ENCODE measurements at regions not wholly inside any gene's neighbourhood (a gene's known extent, or its start where the extent isn't known, plus 50 kb on each side); places are given as distances from the start of the nearest gene placed in this dataset.
"Not testable (repeated sequence)": the region's sequence is repeated elsewhere in the genome, so short reads cannot be mapped to it uniquely, and the experiment has no call there.

GRCh38 chr6:14996892-14997291, 249.0 kb upstream of the JARID2 start:
- no peak for DNase-seq (ENCODE audit: low read depth)

DNA sequence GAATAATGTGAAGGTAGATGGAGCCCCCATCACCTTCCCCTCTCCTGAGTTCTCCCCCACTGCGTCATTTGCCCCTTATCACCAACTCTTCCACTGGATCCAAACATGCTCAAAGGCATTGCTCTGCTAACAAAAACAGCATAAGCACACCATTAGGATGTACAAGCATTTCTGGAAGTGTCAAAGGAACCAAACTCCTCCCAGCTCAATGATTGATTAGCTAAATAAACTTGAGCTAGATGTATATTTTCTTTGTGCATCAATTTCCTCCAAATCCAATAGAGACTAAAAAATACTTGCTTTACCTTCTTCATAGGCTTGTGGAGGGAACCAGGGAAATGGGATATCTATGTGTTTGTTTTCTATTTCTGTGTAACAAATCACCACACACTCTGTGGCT, 248.4 kb upstream of the JARID2 start:
- no peak for DNase-seq (ENCODE audit: low read depth)

GRCh38 chr6:14999106-14999505, 246.8 kb upstream of the JARID2 start:
- DNase-seq (ENCODE audit: low read depth): no peak

- no peak for DNase-seq (ENCODE audit: low read depth)
These were observed 244.5 kb upstream of the JARID2 start for GRCh38 chr6:15001326-15001910.

DNA sequence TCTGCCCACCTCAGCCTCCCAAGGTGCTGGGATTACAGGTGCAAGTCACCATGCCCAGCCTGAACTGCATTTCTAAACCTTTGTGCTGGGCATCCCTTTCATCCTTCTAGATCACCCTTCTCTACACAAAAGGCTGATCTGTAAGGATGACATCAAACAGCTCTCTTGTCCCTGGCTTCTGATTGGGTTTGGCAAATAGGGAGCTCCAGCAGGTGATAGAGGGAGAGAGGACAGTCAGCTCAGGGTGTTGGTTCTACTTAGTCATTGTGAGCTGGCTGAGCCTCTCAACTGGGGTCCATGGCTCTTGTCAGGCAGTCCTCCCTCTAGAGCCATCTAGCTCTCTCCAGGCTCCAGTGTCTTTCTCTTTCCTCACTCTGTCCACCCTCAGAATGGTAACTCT, 237.6 kb upstream of the JARID2 start:
- DNase-seq (ENCODE audit: low read depth): no peak

DNA sequence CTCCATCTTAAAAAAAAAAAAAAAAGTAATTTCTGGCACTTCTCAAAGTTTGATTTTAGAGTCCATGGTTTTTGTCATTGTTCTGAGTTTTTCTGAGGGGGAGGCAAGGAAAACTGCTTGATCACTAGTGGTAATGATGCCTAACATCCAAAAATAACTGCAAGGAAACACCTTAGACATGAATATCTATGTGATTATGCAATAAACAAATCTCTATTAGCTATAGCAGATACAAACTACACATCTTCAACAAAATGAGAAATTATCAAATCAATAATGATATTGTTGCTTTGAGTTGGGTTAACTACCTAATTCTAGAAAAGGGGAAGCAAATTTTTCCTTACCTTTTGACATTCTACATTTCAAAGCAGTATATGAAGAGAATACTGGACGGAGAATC, 230.9 kb upstream of the JARID2 start:
- DNase-seq (ENCODE audit: low read depth): no peak

GRCh38 chr6:15016813-15017212, 229.1 kb upstream of the JARID2 start:
- DNase-seq (ENCODE audit: low read depth): no peak

- no peak for DNase-seq (ENCODE audit: low read depth)
These were observed 228.6 kb upstream of the JARID2 start for GRCh38 chr6:15017261-15017660.

GRCh38 chr6:15017803-15018202, 228.1 kb upstream of the JARID2 start:
- no peak for DNase-seq (ENCODE audit: low read depth)

DNA sequence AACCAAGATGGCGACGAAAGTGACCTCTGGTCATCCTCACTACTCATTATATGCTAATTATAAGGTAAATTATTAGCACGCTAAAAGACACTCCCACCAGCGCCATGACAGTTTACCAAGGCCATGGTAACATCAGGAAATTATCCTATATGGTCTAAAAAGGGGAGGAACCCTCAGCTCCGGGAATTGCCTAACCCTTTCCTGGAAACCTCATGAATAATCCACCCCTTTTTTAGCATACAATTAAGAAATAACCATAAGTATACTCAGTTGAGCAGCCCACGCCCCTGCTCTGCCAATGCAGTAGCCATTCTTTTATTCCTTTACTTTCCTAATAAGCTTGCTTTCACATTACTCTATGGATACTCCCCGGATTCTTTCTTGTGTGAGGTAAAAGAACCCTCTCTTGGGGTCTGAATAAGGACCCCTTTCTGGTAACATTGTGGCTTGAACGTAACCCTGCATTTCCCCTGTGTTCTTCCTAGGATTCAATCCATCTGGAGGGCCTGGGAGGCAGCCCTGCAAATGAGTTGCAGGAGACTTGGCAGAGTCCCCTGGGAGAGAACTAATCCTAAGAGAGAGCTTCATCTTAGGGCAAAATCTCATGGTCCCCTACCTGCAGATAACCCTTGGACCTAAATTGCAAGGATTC, 225.6 kb upstream of the JARID2 start:
- DNase-seq (ENCODE audit: low read depth): no peak

DNA sequence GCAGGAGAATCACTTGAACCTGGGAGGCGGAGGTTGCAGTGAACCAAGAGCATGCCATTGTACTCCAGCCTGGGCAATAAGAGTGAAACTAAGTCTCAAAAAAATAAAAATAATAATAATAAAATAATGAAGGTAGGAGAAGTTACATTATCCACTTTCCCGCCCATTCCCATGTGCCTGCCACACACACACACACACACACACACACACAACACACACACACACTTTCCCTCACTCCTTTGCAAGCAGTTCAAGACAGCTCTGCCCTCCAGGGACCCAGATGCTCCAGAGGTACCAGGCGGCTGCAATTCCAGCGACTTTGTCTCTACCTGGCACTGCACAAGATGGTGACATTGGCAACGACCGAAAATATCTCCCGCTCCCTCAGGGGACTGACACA, 224.8 kb upstream of the JARID2 start:
- no peak for DNase-seq (ENCODE audit: low read depth)

GRCh38 chr6:15023018-15023417, 222.9 kb upstream of the JARID2 start:
- not testable (repeated sequence) for DNase-seq (ENCODE audit: low read depth)

DNA sequence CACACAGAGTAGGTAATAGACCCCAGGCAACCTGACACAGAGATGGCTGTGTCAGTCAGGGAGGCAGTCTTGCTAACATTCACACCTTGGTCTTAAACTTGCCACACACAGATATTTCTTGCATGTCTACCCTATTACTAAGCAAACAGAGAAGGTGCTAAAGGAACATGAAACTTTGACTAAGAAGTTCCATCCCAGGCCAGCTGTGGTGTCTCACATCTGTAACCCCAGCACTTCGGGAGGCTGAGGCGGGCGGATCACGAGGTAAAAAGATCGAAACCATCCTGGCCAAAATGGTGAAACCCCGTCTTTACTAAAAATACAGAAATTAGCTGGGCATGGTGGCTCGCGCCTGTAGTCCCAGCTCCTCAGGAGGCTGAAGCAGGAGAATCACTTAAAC, 222.4 kb upstream of the JARID2 start:
- no peak for DNase-seq (ENCODE audit: low read depth)

GRCh38 chr6:15025446-15025845, 220.4 kb upstream of the JARID2 start:
- no peak for DNase-seq (ENCODE audit: low read depth)

GRCh38 chr6:15026832-15027231, 219.0 kb upstream of the JARID2 start:
- DNase-seq (ENCODE audit: low read depth): no peak

- DNase-seq (ENCODE audit: low read depth): no peak
These were observed 218.4 kb upstream of the JARID2 start for GRCh38 chr6:15027472-15027871.

GRCh38 chr6:15032015-15032414, 213.9 kb upstream of the JARID2 start:
- DNase-seq (ENCODE audit: low read depth): no peak

- DNase-seq (ENCODE audit: low read depth): no peak
These were observed 212.0 kb upstream of the JARID2 start for GRCh38 chr6:15033850-15034203.

DNA sequence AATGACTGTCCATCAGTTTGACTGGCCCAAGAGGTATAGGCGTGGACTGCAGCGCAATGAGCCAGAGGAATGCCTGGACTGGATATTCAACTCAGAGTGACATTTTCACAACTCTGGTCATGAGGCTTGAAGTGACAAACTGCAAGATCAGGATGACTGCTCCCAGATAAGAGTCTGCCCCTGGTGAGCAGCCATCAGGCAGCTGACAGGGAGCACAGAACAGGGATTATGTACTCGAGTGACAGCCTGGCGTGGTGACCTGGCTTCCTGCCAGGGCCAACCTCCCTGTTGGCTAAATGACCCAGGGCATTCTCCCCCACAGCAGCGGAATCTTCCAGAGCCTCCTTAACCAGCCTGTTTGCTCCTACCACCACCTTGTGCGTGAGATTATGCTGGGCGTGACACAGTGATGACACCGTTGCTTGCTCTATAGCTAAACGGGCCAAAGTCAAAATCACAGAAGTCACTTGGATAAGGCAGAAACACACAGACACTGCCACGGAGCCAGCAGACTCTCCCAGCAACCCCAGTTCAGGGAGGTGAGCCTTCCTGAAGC, 209.1 kb upstream of the JARID2 start:
- DNase-seq (ENCODE audit: low read depth): no peak

- no peak for DNase-seq (ENCODE audit: low read depth)
These were observed 208.6 kb upstream of the JARID2 start for GRCh38 chr6:15037253-15037652.

DNA sequence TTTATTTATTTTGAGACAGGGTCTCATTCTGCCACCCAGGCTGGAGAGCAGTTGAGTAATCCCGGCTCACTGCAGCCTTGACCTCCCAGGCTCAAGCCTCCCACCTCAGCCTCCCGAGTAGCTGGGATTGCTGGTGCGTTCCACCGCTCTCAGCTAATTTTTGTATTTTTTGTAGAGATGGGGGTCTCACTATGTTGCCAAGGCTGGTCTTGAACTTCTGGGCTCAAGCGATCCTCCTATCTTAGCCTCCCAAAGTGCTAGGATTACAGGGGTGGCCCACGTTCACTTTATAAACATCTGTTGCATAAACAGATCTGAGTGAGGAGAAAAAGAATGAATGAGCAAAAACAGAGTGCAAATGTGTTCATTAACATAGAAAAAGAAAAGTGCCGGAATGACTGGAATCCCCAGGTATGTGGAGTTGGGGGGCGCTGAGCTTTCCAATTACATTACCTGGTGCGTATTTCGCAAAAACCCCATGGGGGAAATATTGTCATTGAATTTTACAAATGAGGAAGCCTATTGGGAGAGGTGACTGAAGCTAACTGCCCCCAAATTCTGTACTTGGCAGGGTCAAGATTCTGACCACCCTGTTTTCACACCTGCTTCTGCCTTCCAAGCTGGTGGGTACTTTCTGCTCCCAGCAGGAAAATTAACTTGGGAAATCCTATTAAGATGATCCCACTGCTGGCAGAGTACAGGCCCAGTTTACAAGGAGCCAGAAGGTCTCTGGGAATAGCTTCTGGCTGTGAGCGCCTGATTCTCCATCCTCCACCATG, 207.7 kb upstream of the JARID2 start:
- no peak for DNase-seq (ENCODE audit: low read depth)

DNA sequence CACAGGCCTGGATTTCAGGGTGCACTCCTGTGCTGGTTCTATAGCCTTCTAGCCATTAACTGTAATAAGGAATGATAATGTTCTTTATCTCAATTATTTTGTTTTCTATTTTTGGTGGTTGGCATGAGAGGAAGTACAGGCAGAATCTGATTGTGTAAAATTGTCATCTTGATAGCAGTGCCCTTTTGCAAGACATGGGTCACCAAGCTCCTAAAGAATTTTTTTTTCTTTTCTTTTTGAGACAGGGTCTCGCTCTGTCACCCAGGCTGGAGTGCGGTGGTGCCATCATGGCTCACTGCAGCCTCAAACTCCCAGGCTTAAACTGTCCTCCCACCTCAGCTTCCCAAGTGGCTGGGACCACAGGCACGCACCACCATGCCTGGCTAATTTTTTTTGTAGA, 206.7 kb upstream of the JARID2 start:
- DNase-seq (ENCODE audit: low read depth): no peak

DNA sequence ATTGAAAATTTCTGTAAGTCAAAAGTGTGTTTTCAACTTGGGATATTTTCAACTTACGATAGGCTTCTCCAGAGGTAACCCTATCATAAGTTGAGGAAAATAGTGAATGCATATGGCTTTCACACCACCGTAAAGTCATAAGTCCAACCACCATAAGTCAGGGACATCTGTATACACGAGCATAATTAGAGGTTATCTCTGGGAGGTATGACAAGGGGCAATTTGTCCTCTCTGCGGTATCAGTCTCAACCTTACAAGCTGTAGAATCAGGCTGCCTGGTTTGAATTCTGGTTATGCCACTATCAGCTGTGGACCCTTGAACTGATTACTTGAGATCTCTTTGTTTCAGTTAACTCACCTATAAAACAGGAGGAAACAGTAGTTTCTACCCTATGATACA, 202.9 kb upstream of the JARID2 start:
- no peak for DNase-seq (ENCODE audit: low read depth)

All from HS-5 (cell line).